Rectal smooth muscle tissue (tissue), 1 donor: ENCODE measurements at regions not wholly inside any gene's neighbourhood (a gene's known extent, or its start where the extent isn't known, plus 50 kb on each side); places are given as distances from the start of the nearest gene placed in this dataset.

Source experiments
- H3K27ac ChIP-seq: one replicate; pipeline ENCODE4 v1.7.0; 2013; ENCODE audit warnings: low read depth, low read length, inconsistent platforms
- H3K27me3 ChIP-seq: one replicate; pipeline ENCODE4 v1.7.0; 2013; ENCODE audit warnings: low read length; ENCODE audit not compliant: control insufficient read depth, insufficient read depth
- H3K36me3 ChIP-seq: one replicate; pipeline ENCODE4 v1.7.0; 2013; ENCODE audit warnings: low read length; ENCODE audit not compliant: control insufficient read depth, insufficient read depth
- H3K4me1 ChIP-seq: one replicate; pipeline ENCODE4 v1.7.0; 2013; ENCODE audit warnings: low read length; ENCODE audit not compliant: control insufficient read depth, insufficient read depth
- H3K4me3 ChIP-seq: one replicate; pipeline ENCODE4 v1.7.0; 2013; ENCODE audit warnings: low read length
- H3K9ac ChIP-seq: one replicate; pipeline ENCODE4 v1.7.0; 2013; ENCODE audit warnings: low read length

GRCh38 chr14:98082833-98083232 lies 1189.2 kb downstream of the BCL11B start:
- Histone ChIP-seq H3K9ac (no peak overlapping the region), H3K27me3 (no peaks in the 10 kb centered on the region), H3K4me1 (no peaks in the 10 kb centered on the region)

GRCh38 chr14:98085751-98086150 lies 1186.2 kb downstream of the BCL11B start:
- H3K27me3 ChIP-seq: no peaks in the 10 kb centered on the region

More at GRCh38 chr14:98082833-98083232, 1189.2 kb downstream of the BCL11B start:
- Histone ChIP-seq H3K36me3 (no peaks in the 10 kb centered on the region), H3K27ac (no peak overlapping the region), H3K4me3 (no peak overlapping the region)

GRCh38 chr14:98093111-98093510 lies 1178.9 kb downstream of the BCL11B start:
- Histone ChIP-seq H3K27ac (no peak overlapping the region), H3K9ac (no peak overlapping the region), H3K4me3 (no peak overlapping the region), H3K36me3 (no peaks in the 10 kb centered on the region), H3K27me3 (no peaks in the 10 kb centered on the region), H3K4me1 (no peaks in the 10 kb centered on the region)

More at GRCh38 chr14:98085751-98086150, 1186.2 kb downstream of the BCL11B start:
- H3K4me3 ChIP-seq: no peak overlapping the region
- no peaks in the 10 kb centered on the region for H3K4me1 ChIP-seq
- H3K9ac ChIP-seq: no peak overlapping the region
- no peak overlapping the region for H3K27ac ChIP-seq
- H3K36me3 ChIP-seq: no peaks in the 10 kb centered on the region

- Histone ChIP-seq H3K27ac (no peak overlapping the region), H3K9ac (no peak overlapping the region), H3K36me3 (no peaks in the 10 kb centered on the region), H3K4me3 (no peak overlapping the region), H3K27me3 (no peaks in the 10 kb centered on the region), H3K4me1 (no peaks in the 10 kb centered on the region)
Observed at GRCh38 chr14:98099527-98099926, 1172.5 kb downstream of the BCL11B start.

GRCh38 chr14:98101323-98101722 lies 1170.7 kb downstream of the BCL11B start:
- Histone ChIP-seq H3K4me1 (no peaks in the 10 kb centered on the region), H3K27ac (no peak overlapping the region), H3K27me3 (no peaks in the 10 kb centered on the region), H3K9ac (no peak overlapping the region), H3K4me3 (no peak overlapping the region), H3K36me3 (no peaks in the 10 kb centered on the region)

- H3K27ac ChIP-seq: no peak overlapping the region
- H3K4me1 ChIP-seq: no peaks in the 10 kb centered on the region
- H3K36me3 ChIP-seq: no peaks in the 10 kb centered on the region
- no peak overlapping the region for H3K4me3 ChIP-seq
- no peak overlapping the region for H3K9ac ChIP-seq
- no peaks in the 10 kb centered on the region for H3K27me3 ChIP-seq
Observed at GRCh38 chr14:98103705-98104104, 1168.3 kb downstream of the BCL11B start.

- no peaks in the 10 kb centered on the region for H3K4me1 ChIP-seq
- H3K4me3 ChIP-seq: no peak overlapping the region
- H3K27ac ChIP-seq: no peak overlapping the region
- H3K27me3 ChIP-seq: no peaks in the 10 kb centered on the region
- no peak overlapping the region for H3K9ac ChIP-seq
- no peaks in the 10 kb centered on the region for H3K36me3 ChIP-seq
Observed at GRCh38 chr14:98109326-98109725, 1162.7 kb downstream of the BCL11B start.

GRCh38 chr14:98112194-98112780 lies 1159.7 kb downstream of the BCL11B start:
- Histone ChIP-seq H3K27me3 (no peaks in the 10 kb centered on the region), H3K27ac (no peak overlapping the region), H3K4me1 (no peaks in the 10 kb centered on the region), H3K4me3 (no peak overlapping the region), H3K36me3 (no peaks in the 10 kb centered on the region), H3K9ac (no peak overlapping the region)

GRCh38 chr14:98114122-98114895 lies 1157.7 kb downstream of the BCL11B start:
- H3K27ac ChIP-seq: no peak overlapping the region
- H3K9ac ChIP-seq: no peak overlapping the region
- no peaks in the 10 kb centered on the region for H3K27me3 ChIP-seq
- H3K4me1 ChIP-seq: no peaks in the 10 kb centered on the region
- no peaks in the 10 kb centered on the region for H3K36me3 ChIP-seq
- H3K4me3 ChIP-seq: no peak overlapping the region

GRCh38 chr14:98114946-98115345 lies 1157.1 kb downstream of the BCL11B start:
- no peaks in the 10 kb centered on the region for H3K36me3 ChIP-seq
- no peaks in the 10 kb centered on the region for H3K27me3 ChIP-seq
- H3K9ac ChIP-seq: no peak overlapping the region
- no peak overlapping the region for H3K4me3 ChIP-seq
- H3K27ac ChIP-seq: no peak overlapping the region
- H3K4me1 ChIP-seq: no peaks in the 10 kb centered on the region

GRCh38 chr14:98118749-98119148 lies 1153.2 kb downstream of the BCL11B start:
- no peak overlapping the region for H3K4me3 ChIP-seq
- H3K9ac ChIP-seq: no peak overlapping the region

GRCh38 chr14:98119739-98120138 lies 1152.3 kb downstream of the BCL11B start:
- H3K27ac ChIP-seq: no peak overlapping the region
- no peaks in the 10 kb centered on the region for H3K27me3 ChIP-seq
- H3K4me3 ChIP-seq: no peak overlapping the region
- no peak overlapping the region for H3K9ac ChIP-seq
- no peaks in the 10 kb centered on the region for H3K4me1 ChIP-seq
- no peaks in the 10 kb centered on the region for H3K36me3 ChIP-seq

More at GRCh38 chr14:98118749-98119148, 1153.2 kb downstream of the BCL11B start:
- Histone ChIP-seq H3K36me3 (no peaks in the 10 kb centered on the region), H3K27ac (no peak overlapping the region), H3K27me3 (no peaks in the 10 kb centered on the region), H3K4me1 (no peaks in the 10 kb centered on the region)
